ENCODE measurements at regions not wholly inside any gene's neighbourhood (a gene's known extent, or its start where the extent isn't known, plus 50 kb on each side); places are given as distances from the start of the nearest gene placed in this dataset.
A peak's percentile ranks its signal among the peaks of the same experiment; 100 is the strongest.

GRCh38 chr18:40360558-40360957 lies 1594.5 kb upstream of the PIK3C3 start:
- Histone ChIP-seq H3K4me3 (ENCODE audit: low read depth, low read length) (no peak overlapping the region), H3K27me3 (ENCODE audit: control insufficient read depth, insufficient read depth, low read length) (no peaks in the 10 kb centered on the region), H3K36me3 (ENCODE audit: control insufficient read depth, insufficient read depth, low read length) (no peaks in the 10 kb centered on the region)
- DNase-seq (ENCODE audit: low read depth) (no peak), FAIRE-seq (no peak)
- TF ChIP-seq CTCF (IDR thresholded peaks at IDR 0.05; ENCODE audit: insufficient read depth, low read length, severe bottlenecking): no peak

DNA sequence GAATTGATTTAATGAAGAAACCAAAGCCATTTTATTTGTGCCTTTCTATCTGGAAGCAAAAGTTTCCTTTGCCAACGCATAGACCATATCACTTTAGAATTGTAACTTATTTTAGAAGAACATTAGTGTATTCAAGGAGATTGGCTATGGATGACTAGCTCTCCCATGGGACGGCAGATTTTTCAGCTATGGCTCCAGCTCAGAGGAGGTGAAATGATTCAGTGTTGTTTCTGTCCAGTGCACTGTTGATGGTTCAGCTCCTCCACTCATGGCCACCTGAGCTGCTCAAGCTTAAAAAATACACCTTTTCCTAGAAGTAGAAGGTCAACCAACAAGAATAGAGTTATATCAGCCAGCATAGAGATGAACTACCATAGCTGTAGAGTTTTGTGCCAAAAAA lies 1597.5 kb upstream of the PIK3C3 start:
- Histone ChIP-seq H3K27me3 (ENCODE audit: control insufficient read depth, insufficient read depth, low read length) (no peaks in the 10 kb centered on the region), H3K36me3 (ENCODE audit: control insufficient read depth, insufficient read depth, low read length) (no peaks in the 10 kb centered on the region), H3K4me3 (ENCODE audit: low read depth, low read length) (no peak overlapping the region)
- TF ChIP-seq CTCF (IDR thresholded peaks at IDR 0.05; ENCODE audit: insufficient read depth, low read length, severe bottlenecking): no peak
- FAIRE-seq: no peak
- DNase-seq (ENCODE audit: low read depth): no peak

GRCh38 chr18:40356168-40356567 lies 1598.9 kb upstream of the PIK3C3 start:
- no peak for TF ChIP-seq CTCF (IDR thresholded peaks at IDR 0.05; ENCODE audit: insufficient read depth, low read length, severe bottlenecking)
- FAIRE-seq (no peak), DNase-seq (ENCODE audit: low read depth) (no peak)
- no peaks in the 10 kb centered on the region for H3K27me3 ChIP-seq (ENCODE audit: control insufficient read depth, insufficient read depth, low read length)
- no peak overlapping the region for H3K4me3 ChIP-seq (ENCODE audit: low read depth, low read length)
- H3K36me3 ChIP-seq (ENCODE audit: control insufficient read depth, insufficient read depth, low read length): no peaks in the 10 kb centered on the region

DNA sequence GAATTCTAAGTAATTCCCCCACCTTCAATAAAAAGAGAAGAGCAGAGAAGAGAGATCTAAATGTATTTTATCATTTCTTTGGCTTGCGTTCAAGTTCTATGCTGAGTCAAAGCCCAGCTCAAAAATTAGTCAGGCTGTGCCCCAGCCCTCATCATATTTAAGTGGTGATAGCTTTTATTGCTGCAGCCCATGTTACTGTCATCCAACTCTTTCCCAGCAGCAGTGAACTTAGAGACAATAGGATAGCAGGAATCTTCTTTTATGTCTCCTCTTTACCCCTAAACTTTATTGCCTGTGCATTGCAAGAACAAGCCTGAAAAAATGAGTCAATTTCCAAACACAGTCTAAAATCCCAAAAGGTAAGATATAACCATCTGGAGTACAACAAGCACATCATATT lies 1599.3 kb upstream of the PIK3C3 start:
- DNase-seq (ENCODE audit: low read depth): peak; percentile 54
- H3K4me3 ChIP-seq (ENCODE audit: low read depth, low read length): no peak overlapping the region

DNA sequence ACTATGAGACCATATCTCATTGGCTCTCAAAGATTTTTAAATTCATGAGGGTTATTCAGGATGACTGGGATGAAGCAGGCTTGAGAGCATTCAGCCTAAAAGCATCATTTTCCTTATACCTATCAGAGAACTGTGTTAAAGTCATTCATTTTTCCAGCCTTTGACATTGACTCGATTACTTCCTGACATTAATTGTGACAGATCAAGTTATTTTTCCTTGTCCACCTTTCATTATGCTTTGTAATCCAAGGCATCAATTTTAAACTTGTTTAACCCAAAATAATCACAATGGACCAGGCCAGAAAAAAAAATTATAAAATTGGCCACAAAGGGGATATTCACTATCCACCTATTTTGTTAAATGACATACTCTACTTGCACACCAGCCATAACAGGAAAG lies 1606.8 kb upstream of the PIK3C3 start:
- FAIRE-seq (no peak), DNase-seq (ENCODE audit: low read depth) (no peak)
- TF ChIP-seq CTCF (IDR thresholded peaks at IDR 0.05; ENCODE audit: insufficient read depth, low read length, severe bottlenecking): no peak
- no peaks in the 10 kb centered on the region for H3K27me3 ChIP-seq (ENCODE audit: control insufficient read depth, insufficient read depth, low read length)
- H3K36me3 ChIP-seq (ENCODE audit: control insufficient read depth, insufficient read depth, low read length): no peaks in the 10 kb centered on the region
- H3K4me3 ChIP-seq (ENCODE audit: low read depth, low read length): no peak overlapping the region

More for the DNA sequence above, 1599.3 kb upstream of the PIK3C3 start:
- no peak for TF ChIP-seq CTCF (IDR thresholded peaks at IDR 0.05; ENCODE audit: insufficient read depth, low read length, severe bottlenecking)
- Histone ChIP-seq H3K27me3 (ENCODE audit: control insufficient read depth, insufficient read depth, low read length) (no peaks in the 10 kb centered on the region), H3K36me3 (ENCODE audit: control insufficient read depth, insufficient read depth, low read length) (no peaks in the 10 kb centered on the region)
- FAIRE-seq: no peak

GRCh38 chr18:40347261-40347660 lies 1607.8 kb upstream of the PIK3C3 start:
- no peaks in the 10 kb centered on the region for H3K36me3 ChIP-seq (ENCODE audit: control insufficient read depth, insufficient read depth, low read length)
- FAIRE-seq (no peak), DNase-seq (ENCODE audit: low read depth) (no peak)
- H3K27me3 ChIP-seq (ENCODE audit: control insufficient read depth, insufficient read depth, low read length): no peaks in the 10 kb centered on the region
- no peak for TF ChIP-seq CTCF (IDR thresholded peaks at IDR 0.05; ENCODE audit: insufficient read depth, low read length, severe bottlenecking)
- no peak overlapping the region for H3K4me3 ChIP-seq (ENCODE audit: low read depth, low read length)

All from bronchial epithelial cell (primary cell).